Transverse colon (tissue), 4 donors: ENCODE measurements at regions not wholly inside any gene's neighbourhood (a gene's known extent, or its start where the extent isn't known, plus 50 kb on each side); places are given as distances from the start of the nearest gene placed in this dataset.

Source experiments
- CTCF ChIP-seq, 5 experiments: fragments of 200-600 bp in 3 of 5; fragments of 450-650 bp in 2 of 5; sonication (generic) in 3 of 5; IDR thresholded peaks; 1 replicate in 2 of 5; 2 replicates in 3 of 5; pipeline ENCODE4 v1.5.1; 2016 to 2017; ENCODE audit warnings: antibody characterized with exemption in 5 of 5, inconsistent platforms in 3 of 5, mild to moderate bottlenecking in 2 of 5, moderate library complexity in 1 of 5
- EP300 ChIP-seq: sonication (generic); formaldehyde crosslinking; IDR thresholded peaks from one replicate; pipeline ENCODE4 v1.6.1; 2017; ENCODE audit warnings: antibody characterized with exemption, low read depth
- POLR2A ChIP-seq: fragments of 450-650 bp; IDR thresholded peaks from one replicate; pipeline ENCODE4 v1.6.1; 2016; ENCODE audit warnings: antibody characterized with exemption, mild to moderate bottlenecking, moderate library complexity
- POLR2AphosphoS5 ChIP-seq, 3 donors: sonication (generic); formaldehyde crosslinking; IDR thresholded peaks; one replicate each; pipeline ENCODE4 v1.6.1; 2016; ENCODE audit warnings: antibody characterized with exemption in 3 of 3

- no peak for TF ChIP-seq POLR2A
- TF ChIP-seq POLR2AphosphoS5 (IDR thresholded peaks at IDR 0.05), result no peak
- TF ChIP-seq CTCF (IDR thresholded peaks at IDR 0.05), result no peak
- TF ChIP-seq EP300, result no peak
Observed at GRCh38 chr6:2581611-2582010, 169.1 kb downstream of the MYLK4 start.
